ENCODE measurements at regions not wholly inside any gene's neighbourhood (a gene's known extent, or its start where the extent isn't known, plus 50 kb on each side); places are given as distances from the start of the nearest gene placed in this dataset.

DNA sequence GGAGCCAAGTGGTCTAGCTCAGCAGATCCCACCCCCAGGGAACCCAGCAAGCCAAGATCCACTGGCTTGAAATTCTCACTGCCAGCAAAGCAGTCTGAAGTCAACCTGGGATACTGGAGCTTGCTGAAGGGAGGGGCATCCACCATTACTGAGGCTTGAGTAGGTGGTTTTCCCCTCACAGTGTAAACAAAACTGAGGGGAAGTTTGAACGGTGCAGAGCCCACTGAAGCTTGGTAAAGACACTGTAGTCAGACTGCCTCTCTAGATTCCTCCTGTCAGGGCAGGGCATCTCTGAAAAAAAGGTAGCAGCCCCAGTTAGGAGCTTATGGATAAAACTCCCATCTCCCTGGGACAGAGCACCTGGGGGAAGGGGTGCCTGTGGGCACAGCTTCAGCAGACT, 819.5 kb upstream of the EPHA7 start:
- no peak for DNase-seq (ENCODE audit: low read depth)
- TF ChIP-seq, protein P1, sequence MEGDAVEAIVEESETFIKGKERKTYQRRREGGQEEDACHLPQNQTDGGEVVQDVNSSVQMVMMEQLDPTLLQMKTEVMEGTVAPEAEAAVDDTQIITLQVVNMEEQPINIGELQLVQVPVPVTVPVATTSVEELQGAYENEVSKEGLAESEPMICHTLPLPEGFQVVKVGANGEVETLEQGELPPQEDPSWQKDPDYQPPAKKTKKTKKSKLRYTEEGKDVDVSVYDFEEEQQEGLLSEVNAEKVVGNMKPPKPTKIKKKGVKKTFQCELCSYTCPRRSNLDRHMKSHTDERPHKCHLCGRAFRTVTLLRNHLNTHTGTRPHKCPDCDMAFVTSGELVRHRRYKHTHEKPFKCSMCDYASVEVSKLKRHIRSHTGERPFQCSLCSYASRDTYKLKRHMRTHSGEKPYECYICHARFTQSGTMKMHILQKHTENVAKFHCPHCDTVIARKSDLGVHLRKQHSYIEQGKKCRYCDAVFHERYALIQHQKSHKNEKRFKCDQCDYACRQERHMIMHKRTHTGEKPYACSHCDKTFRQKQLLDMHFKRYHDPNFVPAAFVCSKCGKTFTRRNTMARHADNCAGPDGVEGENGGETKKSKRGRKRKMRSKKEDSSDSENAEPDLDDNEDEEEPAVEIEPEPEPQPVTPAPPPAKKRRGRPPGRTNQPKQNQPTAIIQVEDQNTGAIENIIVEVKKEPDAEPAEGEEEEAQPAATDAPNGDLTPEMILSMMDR (IDR thresholded peaks at IDR 0.05; ENCODE audit: low read depth, low read length, missing control alignments), result no peak
- no peak overlapping the region for H3K4me3 ChIP-seq (ENCODE audit: low read depth, low read length)

DNA sequence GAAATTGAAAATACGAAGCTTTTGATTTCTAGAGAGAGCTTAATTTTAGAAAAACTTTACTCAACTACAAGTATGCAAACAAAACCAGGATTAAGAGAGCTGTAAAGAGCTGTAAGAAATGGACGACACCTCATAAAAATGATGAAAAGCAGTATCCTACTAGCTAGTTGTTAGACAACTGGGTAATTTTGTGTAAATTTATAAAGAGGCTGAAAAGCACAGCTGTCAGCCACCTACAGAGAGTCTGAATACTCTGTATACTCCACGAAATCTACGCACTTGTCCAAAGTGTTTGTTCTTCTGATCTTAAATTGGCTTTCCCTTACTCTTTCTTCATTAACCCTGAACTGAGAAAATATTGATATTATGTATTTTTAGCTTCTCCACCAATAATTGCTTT, 808.4 kb upstream of the EPHA7 start:
- H3K4me3 ChIP-seq (ENCODE audit: low read depth, low read length), result no peak overlapping the region

DNA sequence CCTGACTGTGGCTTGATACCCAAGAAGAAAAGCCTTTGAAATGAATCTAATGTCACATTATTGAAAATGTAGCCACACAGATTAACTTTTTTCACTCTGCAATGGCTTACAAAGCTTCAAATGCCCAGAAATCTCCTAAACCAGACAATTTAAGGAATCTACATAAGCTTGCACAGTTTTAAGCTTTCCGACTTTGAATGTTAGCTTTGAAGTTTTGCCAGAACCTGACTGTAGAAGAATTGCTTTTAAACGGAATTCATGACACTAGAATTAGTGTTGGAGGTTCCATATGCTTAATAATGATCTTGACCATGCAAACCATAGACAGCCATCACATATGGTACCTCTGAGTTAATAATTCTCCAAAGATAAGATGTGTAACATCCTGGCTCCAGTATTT, 798.5 kb upstream of the EPHA7 start:
- TF ChIP-seq, protein P1 (IDR thresholded peaks at IDR 0.05; ENCODE audit: low read depth, low read length, missing control alignments), result no peak

More for the DNA sequence above, 808.4 kb upstream of the EPHA7 start:
- no peak for DNase-seq (ENCODE audit: low read depth)
- TF ChIP-seq, protein P1 (IDR thresholded peaks at IDR 0.05; ENCODE audit: low read depth, low read length, missing control alignments), result no peak

DNA sequence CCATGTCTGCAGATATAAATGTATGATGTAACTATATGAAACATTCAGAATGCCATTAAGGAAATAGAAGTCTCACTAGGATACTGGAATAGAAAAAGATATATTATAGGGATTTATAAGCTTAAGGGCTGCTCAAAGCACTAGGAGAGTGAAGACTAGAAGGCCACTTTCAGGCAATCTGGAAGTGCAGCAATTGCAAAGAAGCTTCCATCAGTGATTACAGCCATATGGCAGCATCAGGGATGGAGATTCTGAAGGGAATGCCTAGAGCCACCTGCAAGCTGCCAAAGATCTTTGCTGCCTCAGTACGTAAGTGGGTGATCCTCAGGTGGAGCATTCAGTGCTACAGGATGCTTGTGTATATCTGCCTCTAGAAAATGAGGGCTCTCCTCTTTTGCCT, 796.2 kb upstream of the EPHA7 start:
- H3K4me3 ChIP-seq (ENCODE audit: low read depth, low read length), result no peak overlapping the region
- TF ChIP-seq, protein P1 (IDR thresholded peaks at IDR 0.05; ENCODE audit: low read depth, low read length, missing control alignments), result no peak
- no peak for DNase-seq (ENCODE audit: low read depth)

More for the DNA sequence above, 798.5 kb upstream of the EPHA7 start:
- no peak for DNase-seq (ENCODE audit: low read depth)
- no peak overlapping the region for H3K4me3 ChIP-seq (ENCODE audit: low read depth, low read length)

DNA sequence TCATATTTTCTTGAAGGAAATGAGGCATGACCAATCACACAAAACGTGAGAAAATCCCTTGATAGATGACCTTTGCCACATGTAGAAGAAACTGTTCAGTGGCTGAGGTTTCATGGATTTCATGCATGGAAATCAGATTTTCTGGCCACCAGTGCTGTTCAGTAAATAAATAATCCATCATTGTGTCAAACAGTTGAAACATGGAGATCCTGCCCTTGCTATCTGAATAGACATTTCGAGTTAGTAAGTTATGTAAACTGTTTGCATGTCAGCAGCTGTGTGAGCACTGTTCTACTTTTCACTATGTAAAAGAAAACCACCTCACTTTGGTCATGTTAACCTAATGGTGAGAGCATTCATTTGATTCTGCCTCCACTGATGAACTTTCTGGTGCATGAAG, 793.9 kb upstream of the EPHA7 start:
- TF ChIP-seq, protein P1 (IDR thresholded peaks at IDR 0.05; ENCODE audit: low read depth, low read length, missing control alignments), result no peak
- DNase-seq (ENCODE audit: low read depth), result no peak
- no peak overlapping the region for H3K4me3 ChIP-seq (ENCODE audit: low read depth, low read length)

DNA sequence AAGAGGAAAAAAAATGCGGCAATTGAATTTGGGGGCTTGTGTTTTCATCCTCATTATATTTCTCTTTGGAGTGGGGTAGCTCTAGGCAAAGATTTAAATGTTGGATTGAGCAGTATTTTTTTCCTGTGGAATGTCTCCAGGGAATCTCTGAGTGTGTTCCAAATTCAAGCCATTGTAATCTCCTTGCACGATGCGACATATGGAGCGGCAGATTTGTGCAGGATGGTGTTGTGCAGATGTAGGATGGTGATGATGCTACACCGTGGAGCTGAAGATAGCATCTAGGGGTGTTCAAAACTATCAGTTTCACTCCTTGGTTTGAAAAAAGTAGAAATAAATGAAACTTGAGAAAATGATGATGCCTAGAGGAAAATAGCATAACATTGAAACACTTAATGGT, 777.5 kb upstream of the EPHA7 start:
- no peak for DNase-seq (ENCODE audit: low read depth)
- no peak overlapping the region for H3K4me3 ChIP-seq (ENCODE audit: low read depth, low read length)
- TF ChIP-seq, protein P1 (IDR thresholded peaks at IDR 0.05; ENCODE audit: low read depth, low read length, missing control alignments), result no peak

DNA sequence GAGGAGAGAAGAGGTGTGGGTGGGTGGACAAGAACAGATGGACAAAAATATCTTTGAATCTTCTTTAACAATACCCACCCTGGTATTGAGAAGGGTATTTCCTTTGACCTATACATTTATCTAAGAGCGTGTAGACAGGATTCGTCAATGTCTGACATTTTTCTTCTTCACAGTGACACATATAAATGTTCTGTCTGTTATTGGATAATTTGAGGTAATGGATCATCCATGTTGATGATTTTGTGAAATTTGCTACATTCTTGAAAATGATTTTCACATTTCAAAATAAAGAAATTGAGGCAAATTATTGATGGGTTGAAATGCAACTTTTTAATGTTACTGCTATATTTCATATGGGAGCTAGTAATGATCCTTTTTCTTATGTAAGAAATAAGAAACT, 770.7 kb upstream of the EPHA7 start:
- no peak overlapping the region for H3K4me3 ChIP-seq (ENCODE audit: low read depth, low read length)
- DNase-seq (ENCODE audit: low read depth), result no peak
- TF ChIP-seq, protein P1 (IDR thresholded peaks at IDR 0.05; ENCODE audit: low read depth, low read length, missing control alignments), result no peak

Measured in GM12864 (cell line).